ENCODE measurements at regions not wholly inside any gene's neighbourhood (a gene's known extent, or its start where the extent isn't known, plus 50 kb on each side); places are given as distances from the start of the nearest gene placed in this dataset.

DNA sequence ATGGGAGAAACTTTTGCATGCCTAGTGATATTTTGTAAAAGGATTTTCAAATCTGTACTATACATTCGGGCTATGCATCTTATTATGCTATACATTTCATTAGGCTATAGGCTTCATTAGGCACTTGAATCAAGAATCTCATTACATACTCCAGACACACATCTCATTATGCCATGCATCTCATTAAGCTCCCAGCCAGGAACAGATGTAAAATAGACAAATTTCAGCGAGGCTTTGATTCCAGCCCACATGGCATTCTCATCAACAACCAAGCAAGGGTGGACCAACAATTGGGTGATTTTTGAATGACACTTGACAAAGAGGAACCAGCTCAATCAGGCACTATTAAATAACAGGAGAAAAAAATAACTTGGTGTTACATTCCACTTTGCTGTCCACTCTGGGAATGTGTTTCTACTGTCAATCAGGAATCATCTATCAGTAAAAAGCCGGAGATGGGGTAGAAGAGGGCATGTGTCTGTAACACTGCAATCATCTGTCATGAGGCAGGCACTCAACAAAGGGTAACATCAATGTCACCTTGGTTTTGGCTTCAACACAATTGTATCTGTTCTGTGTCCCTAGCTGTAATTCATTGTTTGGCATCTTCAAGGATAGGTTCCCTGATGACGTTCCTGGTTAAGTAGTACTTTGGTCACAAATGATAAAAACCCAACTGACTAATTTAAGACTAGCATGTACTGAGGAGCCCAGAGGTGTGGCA lies 498.6 kb downstream of the EPHA4 start:
- Histone ChIP-seq H3K4me3 (no peak overlapping the region), H3K27me3 (no peaks in the 10 kb centered on the region), H3K36me3 (no peaks in the 10 kb centered on the region), H3K4me1 (no peaks in the 10 kb centered on the region), H3K9me3 (no peaks in the 10 kb centered on the region), H3K27ac (no peak overlapping the region)
- in situ Hi-C loops (cut with MboI; ENCODE audit: low sequenced_read_pairs in 4 of 4) = no loop called here
- no peak for DNase-seq
- no peak for ATAC-seq
- TF ChIP-seq, protein P1, sequence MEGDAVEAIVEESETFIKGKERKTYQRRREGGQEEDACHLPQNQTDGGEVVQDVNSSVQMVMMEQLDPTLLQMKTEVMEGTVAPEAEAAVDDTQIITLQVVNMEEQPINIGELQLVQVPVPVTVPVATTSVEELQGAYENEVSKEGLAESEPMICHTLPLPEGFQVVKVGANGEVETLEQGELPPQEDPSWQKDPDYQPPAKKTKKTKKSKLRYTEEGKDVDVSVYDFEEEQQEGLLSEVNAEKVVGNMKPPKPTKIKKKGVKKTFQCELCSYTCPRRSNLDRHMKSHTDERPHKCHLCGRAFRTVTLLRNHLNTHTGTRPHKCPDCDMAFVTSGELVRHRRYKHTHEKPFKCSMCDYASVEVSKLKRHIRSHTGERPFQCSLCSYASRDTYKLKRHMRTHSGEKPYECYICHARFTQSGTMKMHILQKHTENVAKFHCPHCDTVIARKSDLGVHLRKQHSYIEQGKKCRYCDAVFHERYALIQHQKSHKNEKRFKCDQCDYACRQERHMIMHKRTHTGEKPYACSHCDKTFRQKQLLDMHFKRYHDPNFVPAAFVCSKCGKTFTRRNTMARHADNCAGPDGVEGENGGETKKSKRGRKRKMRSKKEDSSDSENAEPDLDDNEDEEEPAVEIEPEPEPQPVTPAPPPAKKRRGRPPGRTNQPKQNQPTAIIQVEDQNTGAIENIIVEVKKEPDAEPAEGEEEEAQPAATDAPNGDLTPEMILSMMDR (IDR thresholded peaks at IDR 0.05 in 4 of 5, conservative IDR thresholded peaks at IDR 0.05 in 1 of 5) = no peak
- intact Hi-C loops (cut with DNase I; ENCODE audit: low total_unique reads) = no loop called here

DNA sequence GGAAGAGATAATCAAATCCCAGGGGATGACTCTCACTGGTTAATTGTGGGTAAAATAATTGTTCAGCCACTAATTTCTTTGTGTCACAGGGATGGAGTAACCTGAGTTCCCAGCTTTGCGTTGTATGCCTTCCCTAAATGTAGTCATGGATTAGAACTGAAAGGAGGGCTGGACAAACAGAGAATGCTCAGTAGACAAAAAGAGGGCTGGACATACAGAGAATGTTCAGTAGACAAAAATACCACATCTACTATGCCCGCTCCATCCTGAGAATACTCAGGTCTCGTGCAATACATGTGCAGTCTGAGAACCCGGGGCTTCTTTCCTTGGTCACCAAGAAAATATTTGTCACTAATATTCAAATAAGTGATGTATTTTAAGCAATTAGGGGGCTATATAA lies 497.9 kb downstream of the EPHA4 start:
- Histone ChIP-seq H3K4me1 (no peaks in the 10 kb centered on the region), H3K36me3 (no peaks in the 10 kb centered on the region), H3K4me3 (no peak overlapping the region), H3K9me3 (no peaks in the 10 kb centered on the region), H3K27ac (no peak overlapping the region), H3K27me3 (no peaks in the 10 kb centered on the region)
- no peak for TF ChIP-seq POLR2A (IDR thresholded peaks at IDR 0.05)
- TF ChIP-seq, protein P1 (IDR thresholded peaks at IDR 0.05 in 4 of 5, conservative IDR thresholded peaks at IDR 0.05 in 1 of 5) = no peak
- no peak for DNase-seq
- in situ Hi-C loops (cut with MboI; ENCODE audit: low sequenced_read_pairs in 4 of 4) = no loop called here
- ATAC-seq = no peak
- intact Hi-C loops (cut with DNase I; ENCODE audit: low total_unique reads) = no loop called here

DNA sequence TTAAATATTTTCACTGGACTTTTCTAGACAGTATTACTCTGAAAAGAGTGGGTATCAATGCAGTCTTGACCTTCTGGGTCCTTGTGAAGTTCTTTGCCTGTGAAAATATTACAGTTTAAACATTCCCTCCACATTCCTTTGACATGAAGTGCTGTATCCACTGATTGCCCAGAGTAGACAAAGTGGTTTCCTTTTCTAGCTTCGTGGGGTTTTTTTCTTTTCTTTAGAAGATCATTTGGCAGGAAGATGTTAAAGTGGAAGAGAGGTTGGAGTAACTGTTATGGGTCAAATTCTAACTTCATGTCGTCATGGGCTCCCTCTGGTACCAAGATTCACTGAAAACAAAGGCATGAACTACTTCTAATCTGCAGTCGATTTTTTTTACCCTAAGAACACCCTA lies 496.9 kb downstream of the EPHA4 start:
- TF ChIP-seq, protein P1 (IDR thresholded peaks at IDR 0.05 in 4 of 5, conservative IDR thresholded peaks at IDR 0.05 in 1 of 5) = no peak
- no peak for TF ChIP-seq POLR2A (IDR thresholded peaks at IDR 0.05)
- intact Hi-C loops (cut with DNase I; ENCODE audit: low total_unique reads) (no loop called here), in situ Hi-C loops (cut with MboI; ENCODE audit: low sequenced_read_pairs in 4 of 4) (no loop called here)
- H3K27ac ChIP-seq = no peak overlapping the region
- H3K9me3 ChIP-seq = no peaks in the 10 kb centered on the region
- no peaks in the 10 kb centered on the region for H3K4me1 ChIP-seq
- no peak overlapping the region for H3K4me3 ChIP-seq
- no peaks in the 10 kb centered on the region for H3K36me3 ChIP-seq
- H3K27me3 ChIP-seq = no peaks in the 10 kb centered on the region
- ATAC-seq (no peak), DNase-seq (no peak)

DNA sequence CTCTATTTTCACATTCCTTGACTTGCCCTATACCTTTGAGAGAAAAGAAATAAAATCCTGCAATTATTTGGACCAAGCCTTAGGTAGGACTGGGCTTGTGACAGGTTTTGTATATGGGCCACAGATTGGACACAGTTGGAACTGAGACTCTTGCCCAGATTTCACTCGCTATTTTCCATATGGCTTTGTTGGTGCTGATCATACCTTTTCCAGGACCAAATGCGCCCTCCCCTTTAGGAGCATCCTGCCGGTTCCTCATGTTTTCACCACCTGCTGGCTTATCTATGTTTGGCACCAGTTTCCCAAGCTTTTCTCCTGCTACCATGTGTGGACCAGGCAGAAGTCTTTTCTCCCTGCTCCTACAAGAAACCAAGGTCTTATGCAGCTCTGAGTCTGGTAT lies 494.9 kb downstream of the EPHA4 start:
- intact Hi-C loops (cut with DNase I; ENCODE audit: low total_unique reads) (no loop called here), in situ Hi-C loops (cut with MboI; ENCODE audit: low sequenced_read_pairs in 4 of 4) (no loop called here)

More for the DNA sequence above, 494.9 kb downstream of the EPHA4 start:
- H3K36me3 ChIP-seq = no peaks in the 10 kb centered on the region
- TF ChIP-seq, protein P1 (IDR thresholded peaks at IDR 0.05 in 4 of 5, conservative IDR thresholded peaks at IDR 0.05 in 1 of 5) = no peak
- no peak for TF ChIP-seq POLR2A (IDR thresholded peaks at IDR 0.05)
- H3K9me3 ChIP-seq = no peaks in the 10 kb centered on the region
- no peak overlapping the region for H3K27ac ChIP-seq
- no peaks in the 10 kb centered on the region for H3K4me1 ChIP-seq
- no peak overlapping the region for H3K4me3 ChIP-seq
- no peak for DNase-seq
- no peak for ATAC-seq
- H3K27me3 ChIP-seq = no peaks in the 10 kb centered on the region

All from gastrocnemius medialis (tissue), 4 donors.